CD4-positive, alpha-beta T cell treated with Interleukin-2 at 100 ng/mL for 4 hours (primary cell): ENCODE measurements at regions not wholly inside any gene's neighbourhood (a gene's known extent, or its start where the extent isn't known, plus 50 kb on each side); places are given as distances from the start of the nearest gene placed in this dataset.
"Not testable (repeated sequence)": the region's sequence is repeated elsewhere in the genome, so short reads cannot be mapped to it uniquely, and the experiment has no call there.

ENCODE experiments used
- DNase-seq: peaks from one replicate; pipeline ENCODE4 v3.0.0-alpha.2; 2020; ENCODE audit warnings: low spot score

DNA sequence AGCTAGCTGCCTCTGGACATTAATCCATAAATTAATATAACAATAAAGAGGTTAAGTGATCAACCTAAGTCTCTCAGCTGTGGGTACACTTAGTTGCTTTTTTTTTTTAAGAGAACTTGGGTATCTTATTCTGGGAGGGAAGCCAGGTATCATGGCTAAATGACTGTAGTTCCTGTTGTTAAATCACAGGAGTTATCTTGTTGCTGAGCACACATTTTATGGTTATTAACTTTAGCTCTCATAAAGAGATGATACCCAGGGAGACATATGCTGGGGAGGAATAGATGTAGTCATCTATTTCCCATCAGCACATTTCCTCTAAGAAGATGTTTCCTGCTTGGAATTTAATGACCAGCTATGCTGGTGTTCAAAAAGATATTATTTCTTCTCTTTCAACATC is 227.8 kb downstream of the PTGER3 start:
- no peak for DNase-seq

DNA sequence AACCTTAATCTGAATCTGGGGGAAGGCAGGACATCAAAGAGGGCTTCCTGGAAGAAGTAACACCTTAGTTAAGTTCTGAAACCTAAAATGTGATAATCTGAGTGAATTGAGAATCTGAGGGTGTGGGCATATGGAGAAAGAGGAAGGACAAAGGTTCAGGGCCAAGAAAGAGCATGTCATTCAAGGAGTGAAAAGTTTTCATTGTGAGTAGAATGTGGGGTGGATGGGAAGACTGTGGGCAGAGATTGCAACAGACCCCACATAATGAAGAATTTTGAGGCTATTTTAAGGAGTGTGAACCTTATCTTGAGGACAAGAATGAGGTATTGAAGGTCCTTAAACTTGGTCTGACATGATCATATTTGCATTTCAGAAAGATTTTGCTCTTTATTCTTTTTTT is 227.2 kb downstream of the PTGER3 start:
- no peak for DNase-seq

DNA sequence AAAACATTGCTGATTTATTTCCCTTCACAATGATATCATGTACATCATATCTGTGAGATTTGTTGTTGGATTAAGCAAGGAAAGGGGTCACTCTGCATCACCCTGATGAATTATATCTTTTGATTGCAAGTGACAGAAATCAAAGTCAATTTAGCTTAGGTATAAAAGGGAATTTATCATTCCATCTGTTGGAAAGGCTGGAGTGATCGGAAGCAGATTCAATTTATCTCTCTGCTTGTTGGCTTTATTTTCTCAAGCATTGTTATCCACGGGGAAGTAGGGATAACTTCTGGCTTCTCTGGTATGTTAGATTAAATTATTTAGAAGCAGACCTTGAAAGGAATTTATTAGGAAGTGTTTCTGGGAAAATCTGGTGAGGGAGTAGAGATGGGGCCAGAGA is 226.6 kb downstream of the PTGER3 start:
- no peak for DNase-seq

DNA sequence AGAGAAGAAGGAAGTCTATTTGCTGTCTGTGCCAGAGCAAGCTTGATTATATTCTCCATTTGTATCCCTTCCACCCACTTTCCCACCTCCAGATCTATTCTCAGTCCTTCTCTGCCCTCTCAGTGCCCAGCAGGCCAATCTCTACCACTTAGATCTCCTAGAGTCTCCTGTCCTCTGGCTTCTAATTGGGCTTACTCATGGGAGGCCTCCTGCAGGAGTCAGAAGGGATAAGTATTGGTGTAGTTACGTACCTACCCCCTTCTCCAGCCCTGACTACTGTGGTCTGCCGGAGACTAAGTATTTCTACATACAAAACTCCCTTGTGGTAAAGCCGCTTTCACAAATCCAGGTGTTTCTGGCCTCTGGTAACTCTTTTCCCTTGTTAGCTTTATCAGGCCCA is 221.2 kb downstream of the PTGER3 start:
- no peak for DNase-seq

DNA sequence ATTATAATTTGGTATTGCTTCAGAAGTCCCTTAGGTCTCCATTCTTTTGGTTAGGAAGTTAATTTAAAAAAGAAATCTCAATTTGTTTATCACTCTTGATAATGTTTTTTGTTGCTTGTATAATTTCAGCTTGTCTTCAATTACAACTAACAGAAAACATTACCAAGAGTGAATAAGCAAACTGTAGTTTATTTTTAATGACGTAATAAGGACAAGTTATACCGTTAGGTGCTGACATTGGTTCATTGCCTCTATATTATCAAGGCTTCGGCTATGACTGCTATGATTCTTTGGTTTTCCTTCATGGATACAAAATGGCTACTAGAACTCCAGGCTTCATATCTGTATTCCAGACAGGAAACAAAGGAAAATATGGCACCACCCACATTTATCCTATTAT is 220.6 kb downstream of the PTGER3 start:
- DNase-seq: no peak

DNA sequence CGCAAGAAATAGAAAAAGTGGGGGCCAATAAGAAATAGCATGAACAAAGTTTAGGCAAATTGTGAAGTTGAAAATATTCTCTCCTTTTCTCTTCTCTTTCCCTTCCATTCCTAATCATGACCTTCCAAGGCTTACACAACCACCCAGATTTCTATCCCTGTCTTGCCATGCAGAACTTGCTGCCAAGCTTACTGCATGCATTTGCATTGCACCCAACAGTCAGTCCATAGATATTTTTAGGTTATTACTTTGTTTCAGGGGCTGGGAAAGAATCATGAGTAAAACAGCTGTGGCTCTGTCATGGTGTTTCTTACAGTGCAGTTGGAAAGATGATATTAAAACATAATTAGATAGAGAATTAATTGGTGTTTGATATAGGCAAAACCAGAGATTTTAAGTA is 219.4 kb downstream of the PTGER3 start:
- no peak for DNase-seq

DNA sequence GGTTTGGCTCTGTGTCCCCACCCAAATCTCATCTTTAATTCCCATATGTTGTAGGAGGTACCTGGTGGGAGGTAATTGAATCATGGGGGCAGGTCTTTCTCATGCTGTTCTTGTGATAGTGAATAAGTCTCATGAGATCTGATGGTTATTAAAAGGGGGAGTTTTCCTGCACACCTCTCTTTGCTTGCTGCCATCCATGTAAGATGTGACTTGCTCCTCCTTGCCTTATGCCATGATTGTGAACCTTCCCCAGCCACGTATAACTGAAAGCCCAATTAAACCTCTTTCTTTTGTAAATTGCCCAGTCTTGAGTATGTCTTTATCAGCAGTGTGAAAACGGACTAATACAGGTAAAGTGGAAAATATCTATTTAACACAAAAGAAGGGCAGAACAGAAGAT is 213.3 kb downstream of the PTGER3 start:
- not testable (repeated sequence) for DNase-seq

DNA sequence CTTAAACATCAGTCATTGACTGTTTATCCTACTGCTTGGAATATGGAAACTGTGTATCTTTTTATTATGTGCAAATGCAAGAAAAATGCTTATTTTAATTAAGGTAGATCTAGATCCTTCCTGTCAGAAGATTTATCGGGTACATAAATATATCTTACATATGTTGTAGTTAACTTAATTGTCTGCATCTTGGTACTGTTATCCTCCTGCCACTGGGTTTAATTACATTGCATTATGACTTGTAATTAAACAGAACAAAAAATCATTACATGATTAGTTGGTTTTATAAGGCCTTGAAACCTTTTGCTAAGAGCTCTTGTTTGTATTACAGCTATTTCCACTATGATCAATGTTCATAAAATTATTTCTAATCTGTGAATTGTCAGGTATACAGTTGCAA is 211.2 kb downstream of the PTGER3 start:
- no peak for DNase-seq

DNA sequence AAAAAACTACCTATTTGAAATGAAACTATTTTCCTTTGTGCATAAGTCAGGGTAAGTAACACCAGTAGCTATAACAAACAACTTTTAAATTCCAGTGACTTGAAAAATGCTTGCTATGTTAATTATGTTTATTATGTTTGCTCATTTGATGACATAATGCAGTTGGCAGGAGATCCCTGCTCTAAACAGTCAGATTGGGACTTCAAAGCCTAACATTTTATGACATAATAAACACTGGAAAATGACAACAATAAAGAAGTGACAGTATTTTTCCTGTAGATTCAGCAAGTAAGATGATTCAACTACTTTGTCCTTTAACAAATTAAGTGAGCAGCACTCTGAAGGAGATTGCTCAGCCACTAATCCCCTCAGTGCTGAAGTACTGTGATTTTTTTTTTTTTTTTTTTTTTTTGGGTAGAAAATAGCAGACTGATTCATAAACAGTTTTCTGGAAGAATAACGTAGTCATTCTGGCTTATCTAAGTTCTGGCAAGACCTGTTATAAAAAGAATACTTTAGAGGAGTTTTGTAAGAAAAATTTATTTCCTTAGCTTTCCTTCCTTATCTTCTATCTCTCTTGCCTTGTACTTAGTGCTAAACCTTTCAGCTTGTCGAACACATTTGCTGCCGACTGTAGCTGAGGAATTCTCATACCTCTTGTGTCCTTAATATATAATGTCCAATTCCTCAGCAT is 207.2 kb downstream of the PTGER3 start:
- no peak for DNase-seq

DNA sequence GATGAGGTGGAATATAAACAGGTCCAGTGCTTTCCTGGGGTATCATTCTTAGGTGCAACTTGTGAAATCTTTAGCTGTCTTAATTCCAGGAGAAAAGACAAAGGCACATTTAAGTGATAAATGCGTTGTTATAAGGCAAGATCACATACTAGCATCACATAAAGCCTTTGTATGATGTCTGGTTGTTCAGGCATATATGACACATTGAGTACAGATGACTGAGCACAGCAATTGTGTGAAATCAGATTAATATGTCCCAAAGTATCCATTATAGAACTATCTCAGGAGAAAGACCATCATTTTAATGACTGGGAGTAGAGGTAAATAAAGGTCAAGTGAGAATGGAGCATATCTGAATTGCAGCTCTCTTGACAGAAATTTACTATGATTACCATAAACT is 205.1 kb downstream of the PTGER3 start:
- DNase-seq: no peak

DNA sequence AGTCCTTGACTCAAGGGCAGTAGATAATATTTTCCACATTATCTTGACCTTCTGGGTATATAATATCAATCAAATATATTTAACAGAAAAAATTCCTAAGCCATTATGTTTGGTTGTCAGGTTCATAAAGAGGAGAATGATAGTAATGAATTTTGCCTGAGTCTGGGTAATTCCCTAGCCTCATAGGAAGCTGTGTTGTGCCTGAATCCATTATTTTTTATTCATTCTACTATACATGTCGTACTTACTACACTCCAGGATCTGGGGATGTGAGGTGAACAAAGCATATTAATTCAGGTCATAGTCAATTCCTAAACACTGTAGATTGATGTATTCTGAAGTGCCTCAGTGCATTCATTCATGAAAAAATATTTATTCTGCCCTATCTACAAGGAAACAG is 204.2 kb downstream of the PTGER3 start:
- no peak for DNase-seq

DNA sequence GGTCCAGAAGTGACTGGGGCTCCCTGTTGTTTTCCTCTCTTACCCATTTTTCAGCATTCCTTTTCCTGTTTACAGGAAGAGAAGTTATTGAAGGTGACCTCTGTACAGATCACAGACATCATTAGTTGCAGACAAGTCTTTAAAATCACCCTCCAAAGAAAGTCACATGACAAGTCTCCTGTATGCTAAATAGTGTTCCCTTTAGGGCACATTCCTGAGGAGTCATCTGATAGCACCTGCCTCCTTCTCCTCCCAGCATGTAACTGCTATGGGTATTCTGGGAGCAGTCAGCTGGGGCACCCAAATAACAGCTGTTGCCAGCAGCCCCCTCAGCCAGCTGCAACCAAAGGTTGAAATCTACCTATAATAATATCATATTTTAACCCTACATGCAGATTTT is 200.6 kb downstream of the PTGER3 start:
- no peak for DNase-seq

DNA sequence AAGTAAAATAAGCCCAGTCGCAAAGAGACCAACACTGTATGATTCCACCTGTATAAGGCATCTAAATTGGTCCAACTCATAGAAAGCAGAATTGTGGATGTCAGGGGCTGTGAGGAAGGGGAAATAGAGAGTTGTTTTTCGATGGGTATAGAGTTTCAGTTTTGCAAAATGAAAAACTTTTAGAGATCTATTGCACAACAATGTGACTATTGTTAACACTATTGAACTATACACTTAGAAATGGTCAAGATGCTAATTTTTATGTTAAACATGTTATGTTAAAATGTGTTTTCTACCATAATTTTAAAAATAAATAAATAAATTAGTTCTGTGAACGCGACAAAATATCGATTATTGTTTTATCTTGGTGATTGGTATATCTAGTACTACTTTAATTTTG is 192.4 kb downstream of the PTGER3 start:
- no peak for DNase-seq

DNA sequence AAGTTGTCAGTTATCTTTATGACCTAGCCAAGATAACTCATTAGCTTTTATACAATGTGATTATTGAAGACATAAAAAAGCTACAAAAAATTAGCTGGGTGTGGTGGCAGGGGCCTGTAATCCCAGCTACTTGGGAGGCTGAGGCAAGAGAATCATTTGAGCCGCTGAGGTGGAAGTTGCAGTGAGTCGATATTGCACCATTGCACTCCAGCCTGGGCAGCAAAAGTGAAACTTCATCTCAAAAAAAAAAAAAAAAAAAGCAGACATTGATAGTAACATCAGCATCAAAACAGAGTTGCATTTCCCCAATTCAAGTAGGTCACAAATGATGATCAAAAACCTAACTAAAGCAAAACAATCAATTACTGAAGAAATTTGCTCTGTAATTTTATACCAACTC is 191.4 kb downstream of the PTGER3 start:
- DNase-seq: no peak

DNA sequence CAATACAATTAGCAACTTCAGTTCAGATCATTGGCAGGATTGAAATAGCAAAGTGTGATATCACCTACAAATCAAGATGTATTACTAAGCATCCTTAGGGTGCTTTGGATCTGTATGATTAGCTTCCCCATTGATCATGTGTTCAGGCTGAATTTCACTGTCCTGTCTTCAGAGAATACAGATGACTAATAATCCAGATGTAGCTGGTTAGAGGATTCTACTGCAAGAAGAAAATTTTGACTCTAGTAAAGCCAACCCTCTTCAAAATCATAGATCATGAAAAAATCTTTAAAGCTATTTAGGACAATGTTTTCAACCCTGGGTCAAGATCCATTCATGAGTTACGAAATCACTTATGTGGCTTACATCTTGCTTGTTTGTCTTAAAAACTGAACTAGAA is 184.4 kb downstream of the PTGER3 start:
- no peak for DNase-seq

DNA sequence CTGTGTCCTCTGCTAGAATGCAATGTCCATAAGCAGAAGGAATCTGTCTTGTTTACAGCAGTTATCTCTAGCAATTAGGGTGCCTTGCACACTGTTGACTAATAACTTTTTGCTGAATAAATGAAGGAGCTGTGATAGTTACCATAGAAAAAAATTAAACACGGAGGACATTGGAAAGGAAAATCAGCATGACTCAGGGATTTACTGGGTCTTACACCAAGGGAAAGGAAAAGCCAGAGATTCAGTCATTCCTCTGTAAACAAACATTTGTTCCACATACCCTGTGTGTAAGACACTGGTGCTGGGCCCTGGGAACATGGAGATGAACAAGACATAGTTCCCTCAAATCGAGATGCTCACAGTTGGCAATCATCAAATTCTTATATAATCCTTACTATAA is 183.3 kb downstream of the PTGER3 start:
- no peak for DNase-seq

DNA sequence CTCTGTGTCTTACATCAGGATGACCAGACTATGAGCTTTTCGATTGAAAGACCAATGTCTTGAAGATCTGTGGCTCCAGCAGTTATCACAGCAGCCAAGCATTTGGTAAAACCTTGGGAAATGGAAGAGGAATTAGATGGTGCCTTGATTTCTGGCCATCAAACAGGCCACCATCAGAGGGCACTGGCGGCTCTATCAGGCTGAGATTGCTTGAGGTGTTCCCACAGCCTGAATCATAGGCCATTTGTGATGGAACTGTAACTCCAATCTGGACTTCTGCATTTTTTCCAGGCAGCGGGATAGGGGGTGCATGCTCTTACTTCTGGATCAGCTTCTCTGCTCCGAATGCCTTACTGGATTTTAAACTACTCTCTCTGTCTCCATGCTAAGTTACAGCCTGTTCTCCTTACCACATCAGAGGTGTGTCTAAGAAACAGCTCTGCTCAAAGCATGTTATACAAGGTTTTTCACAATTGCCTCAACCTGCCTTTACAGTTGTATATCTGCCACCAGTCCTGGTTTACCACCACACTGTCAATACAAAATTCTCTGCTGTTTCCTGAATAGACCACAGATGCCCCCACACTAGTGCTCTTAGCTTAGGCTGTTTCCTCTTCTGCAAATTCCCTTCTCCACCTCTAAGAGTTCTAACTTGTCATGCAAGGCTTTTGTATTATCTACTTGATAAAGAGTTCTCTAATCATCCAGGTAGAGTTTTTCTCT is 180.9 kb downstream of the PTGER3 start:
- no peak for DNase-seq

DNA sequence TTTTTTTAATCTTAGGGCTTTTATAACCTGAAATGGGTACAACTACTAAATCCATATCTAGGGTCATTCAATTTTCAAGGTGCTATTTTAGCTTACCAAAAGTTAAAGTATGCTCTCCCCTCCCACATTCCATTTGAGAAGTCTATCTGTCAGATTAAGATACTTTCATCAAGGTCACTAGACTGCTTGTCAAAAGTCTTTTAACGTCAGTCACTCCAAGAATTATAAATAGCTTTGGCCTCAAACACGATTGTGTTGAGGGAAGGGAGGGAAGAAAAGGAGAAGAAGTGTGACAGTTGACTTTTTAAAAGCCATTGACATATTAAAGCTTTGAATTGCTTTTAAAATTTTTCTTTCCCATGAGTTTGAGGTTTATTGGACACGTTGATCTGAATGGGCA is 175.8 kb downstream of the PTGER3 start:
- DNase-seq: no peak

DNA sequence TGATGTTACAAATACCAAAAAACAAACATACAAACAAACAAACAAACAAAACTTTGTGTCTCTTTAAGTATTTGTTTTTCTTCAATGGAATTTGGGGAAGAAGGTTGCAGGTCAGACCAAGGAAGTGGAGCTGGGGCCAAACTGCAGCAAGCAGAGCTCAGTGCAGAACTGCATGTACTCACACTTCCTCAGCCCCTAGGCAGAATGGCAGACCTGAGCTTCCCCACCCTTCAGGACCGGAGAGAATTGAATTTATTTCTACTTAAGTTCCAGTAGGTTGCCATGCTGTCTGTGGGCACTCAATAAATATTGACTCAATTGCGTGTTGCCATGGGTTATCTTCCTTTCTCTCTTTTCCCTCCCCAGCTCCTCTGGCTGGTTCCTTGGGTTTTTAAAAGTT is 173.6 kb downstream of the PTGER3 start:
- no peak for DNase-seq

DNA sequence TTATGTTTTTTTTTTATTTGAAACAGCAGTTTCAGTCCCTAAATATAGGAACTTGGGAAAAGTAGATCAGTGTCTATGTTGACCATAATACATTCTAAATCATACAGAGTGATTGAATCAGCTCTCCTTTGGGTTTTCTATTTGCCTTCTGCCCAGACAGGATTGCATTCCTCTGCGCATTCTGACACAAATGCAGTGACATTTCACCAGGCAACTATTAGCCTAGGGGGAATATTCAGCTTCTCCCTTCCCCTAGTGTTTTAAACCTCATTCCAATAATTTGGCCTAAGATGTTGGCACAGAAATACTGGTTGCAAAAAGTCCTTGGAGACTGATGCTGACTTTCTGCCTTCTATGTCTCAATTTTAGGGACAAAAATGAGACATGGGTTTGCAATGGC is 172.8 kb downstream of the PTGER3 start:
- DNase-seq: no peak

DNA sequence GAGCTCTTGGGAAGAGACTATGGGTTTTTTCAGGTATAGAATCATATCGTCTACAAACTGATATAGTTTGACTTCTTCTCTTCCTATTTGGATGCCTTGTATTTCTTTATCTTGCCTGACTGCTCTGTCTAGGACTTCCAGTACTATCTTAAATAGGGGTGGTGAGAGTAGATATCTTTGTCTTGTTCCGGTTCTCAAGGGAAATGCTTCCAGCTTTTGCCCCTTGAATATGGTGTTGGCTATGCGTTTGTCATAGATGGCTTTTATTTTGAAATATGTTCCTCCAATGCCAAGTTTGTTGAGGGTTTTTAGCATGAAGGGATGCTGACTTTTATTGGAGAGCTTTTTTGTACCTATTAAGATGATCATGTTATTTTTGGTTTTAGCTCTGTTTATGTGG is 170.3 kb downstream of the PTGER3 start:
- no peak for DNase-seq

DNA sequence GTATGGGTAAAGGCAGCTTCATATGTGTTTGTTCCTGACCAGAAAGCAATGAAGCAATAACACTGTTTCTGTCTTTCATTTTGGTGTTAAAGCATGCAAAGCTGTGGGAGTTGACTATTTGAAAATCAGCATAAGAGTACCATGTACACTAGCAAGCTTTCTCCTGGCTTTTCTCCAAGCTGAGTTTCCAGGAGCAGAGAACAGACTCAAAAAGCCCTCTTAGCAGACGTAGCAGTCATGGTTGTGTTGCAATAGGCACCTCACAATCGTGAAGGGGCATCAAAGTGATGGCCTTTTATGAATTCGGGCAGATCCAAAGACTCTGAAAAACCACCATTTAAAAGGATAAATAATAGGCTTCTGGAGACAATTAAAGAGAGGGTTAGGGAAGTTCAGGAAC is 159.7 kb downstream of the PTGER3 start:
- DNase-seq: no peak

DNA sequence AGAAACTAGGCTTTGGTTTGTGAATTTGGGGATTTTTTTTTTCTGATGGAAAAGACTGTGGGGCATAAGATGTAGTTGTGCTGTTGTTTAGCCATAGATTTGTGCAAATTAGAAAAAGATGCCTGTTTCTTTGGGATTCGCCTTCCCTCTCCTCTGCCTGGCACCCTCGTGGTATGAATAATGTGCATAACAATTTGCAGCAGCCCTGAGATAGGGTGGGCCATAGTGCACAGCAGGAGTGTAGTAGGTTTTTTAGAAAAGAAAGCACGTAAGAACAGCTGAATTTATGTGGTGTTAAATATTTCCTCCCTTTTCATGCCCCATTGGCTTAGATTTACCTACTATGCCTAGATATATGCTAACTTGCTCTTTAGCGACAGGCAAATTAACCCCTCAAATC is 158.9 kb downstream of the PTGER3 start:
- DNase-seq: no peak

DNA sequence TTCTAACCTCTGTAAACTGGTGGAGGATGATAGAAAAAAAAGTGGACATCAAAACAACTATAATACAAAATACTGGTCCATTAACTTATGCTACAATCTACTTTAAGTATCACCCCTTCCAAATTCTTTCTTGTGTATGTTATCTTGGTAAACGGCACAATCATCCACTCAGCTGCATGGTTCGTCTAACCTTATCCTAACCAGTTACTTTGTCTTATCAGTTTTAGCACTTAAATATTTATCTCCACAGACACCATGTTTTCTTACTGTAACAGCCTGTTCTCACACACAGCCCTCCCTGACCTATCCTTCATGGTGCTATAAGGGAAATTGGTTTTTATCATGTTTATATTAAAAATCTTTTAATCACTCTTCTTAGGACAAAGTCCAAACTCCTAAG is 157.2 kb downstream of the PTGER3 start:
- DNase-seq: no peak
